Ishikawa (cell line): ENCODE measurements at regions not wholly inside any gene's neighbourhood (a gene's known extent, or its start where the extent isn't known, plus 50 kb on each side); places are given as distances from the start of the nearest gene placed in this dataset.

Source experiments
- CEBPB ChIP-seq: IDR thresholded peaks from 2 replicates; pipeline ENCODE4 v1.6.1; 2012
- CREB1 ChIP-seq: IDR thresholded peaks from 2 replicates; pipeline ENCODE4 v1.6.1; 2012; ENCODE audit warnings: low read depth
- EGR1 ChIP-seq: IDR thresholded peaks from 2 replicates; pipeline ENCODE4 v1.6.1; 2012
- EP300 ChIP-seq: IDR thresholded peaks from 2 replicates; pipeline ENCODE4 v1.6.1; 2012; ENCODE audit warnings: borderline replicate concordance
- FOXM1 ChIP-seq: IDR thresholded peaks from 2 replicates; pipeline ENCODE4 v1.6.1; 2012; ENCODE audit warnings: low read depth, borderline replicate concordance
- NFIC ChIP-seq: IDR thresholded peaks from 2 replicates; pipeline ENCODE4 v1.6.1; 2012
- RAD21 ChIP-seq: IDR thresholded peaks from 2 replicates; pipeline ENCODE4 v1.6.1; 2012; ENCODE audit warnings: low read depth
- TAF1 ChIP-seq: IDR thresholded peaks from 2 replicates; pipeline ENCODE4 v1.6.1; 2012; ENCODE audit warnings: low read depth, mild to moderate bottlenecking
- TCF12 ChIP-seq: IDR thresholded peaks from 2 replicates; pipeline ENCODE4 v1.6.1; 2012; ENCODE audit warnings: low read depth
- TEAD4 ChIP-seq: IDR thresholded peaks from 2 replicates; pipeline ENCODE4 v1.6.1; 2012
- YY1 ChIP-seq: IDR thresholded peaks from 2 replicates; pipeline ENCODE4 v1.6.1; 2012; ENCODE audit warnings: low read depth
- ZBTB7A ChIP-seq: IDR thresholded peaks from 2 replicates; pipeline ENCODE4 v1.6.1; 2012; ENCODE audit warnings: low read depth
- TF ChIP-seq, protein P1 (sequence below): IDR thresholded peaks from 2 replicates; pipeline ENCODE4 v1.6.1; 2012; ENCODE audit warnings: low read depth, mild to moderate bottlenecking
- TF ChIP-seq, protein P2 (sequence below): IDR thresholded peaks from 2 replicates; pipeline ENCODE4 v1.6.1; 2012
- TF ChIP-seq, protein P3 (sequence below): IDR thresholded peaks from 2 replicates; pipeline ENCODE4 v1.6.1; 2012

DNA sequence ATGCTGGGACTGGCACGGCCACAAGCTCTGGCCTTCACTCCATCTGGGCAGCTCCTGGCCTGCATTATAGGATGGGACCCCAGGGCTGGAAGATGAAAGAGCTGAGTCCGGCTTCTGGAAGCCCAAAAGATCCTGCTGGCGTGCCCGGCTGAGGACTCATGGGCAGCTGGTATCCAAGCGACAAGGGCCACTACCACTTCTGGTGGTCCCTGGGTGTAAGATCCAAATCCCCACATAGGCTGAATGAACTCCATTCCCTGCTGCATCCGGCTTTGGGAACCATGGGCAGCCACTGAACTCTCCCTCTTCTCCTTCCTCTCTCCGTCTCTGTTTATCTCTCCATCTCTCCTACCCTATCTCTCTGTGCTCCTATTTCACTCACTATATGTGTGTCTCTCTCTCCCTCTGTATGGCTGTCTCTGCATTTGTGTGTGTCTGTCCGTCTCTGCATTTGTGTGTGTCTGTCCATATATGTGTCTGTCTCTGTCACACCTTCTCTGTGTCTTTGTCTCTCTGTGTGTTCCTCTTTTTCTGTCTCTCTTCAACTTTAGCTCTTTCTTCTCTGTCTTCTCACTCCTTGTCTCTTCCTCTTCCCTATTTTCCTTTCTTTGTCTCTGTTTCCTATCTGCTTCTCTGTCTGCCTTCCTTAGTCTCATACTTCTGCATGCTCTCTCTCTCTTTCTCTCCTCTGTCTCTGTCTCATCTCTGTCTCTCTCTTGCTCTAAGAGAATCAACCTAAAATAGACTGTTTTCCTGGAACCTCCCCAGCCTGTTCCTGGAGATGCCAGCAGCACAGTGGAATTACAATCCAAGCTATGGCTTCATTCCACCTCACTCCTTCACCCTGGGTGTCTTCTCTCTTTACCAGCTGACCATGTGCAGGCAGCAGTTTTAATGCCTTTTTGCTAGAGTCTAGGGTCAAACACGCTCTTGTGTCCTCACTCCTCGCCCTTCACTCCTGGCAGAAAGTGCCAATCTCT, 60.4 kb upstream of the IRX6 start:
- TF ChIP-seq, protein P1, sequence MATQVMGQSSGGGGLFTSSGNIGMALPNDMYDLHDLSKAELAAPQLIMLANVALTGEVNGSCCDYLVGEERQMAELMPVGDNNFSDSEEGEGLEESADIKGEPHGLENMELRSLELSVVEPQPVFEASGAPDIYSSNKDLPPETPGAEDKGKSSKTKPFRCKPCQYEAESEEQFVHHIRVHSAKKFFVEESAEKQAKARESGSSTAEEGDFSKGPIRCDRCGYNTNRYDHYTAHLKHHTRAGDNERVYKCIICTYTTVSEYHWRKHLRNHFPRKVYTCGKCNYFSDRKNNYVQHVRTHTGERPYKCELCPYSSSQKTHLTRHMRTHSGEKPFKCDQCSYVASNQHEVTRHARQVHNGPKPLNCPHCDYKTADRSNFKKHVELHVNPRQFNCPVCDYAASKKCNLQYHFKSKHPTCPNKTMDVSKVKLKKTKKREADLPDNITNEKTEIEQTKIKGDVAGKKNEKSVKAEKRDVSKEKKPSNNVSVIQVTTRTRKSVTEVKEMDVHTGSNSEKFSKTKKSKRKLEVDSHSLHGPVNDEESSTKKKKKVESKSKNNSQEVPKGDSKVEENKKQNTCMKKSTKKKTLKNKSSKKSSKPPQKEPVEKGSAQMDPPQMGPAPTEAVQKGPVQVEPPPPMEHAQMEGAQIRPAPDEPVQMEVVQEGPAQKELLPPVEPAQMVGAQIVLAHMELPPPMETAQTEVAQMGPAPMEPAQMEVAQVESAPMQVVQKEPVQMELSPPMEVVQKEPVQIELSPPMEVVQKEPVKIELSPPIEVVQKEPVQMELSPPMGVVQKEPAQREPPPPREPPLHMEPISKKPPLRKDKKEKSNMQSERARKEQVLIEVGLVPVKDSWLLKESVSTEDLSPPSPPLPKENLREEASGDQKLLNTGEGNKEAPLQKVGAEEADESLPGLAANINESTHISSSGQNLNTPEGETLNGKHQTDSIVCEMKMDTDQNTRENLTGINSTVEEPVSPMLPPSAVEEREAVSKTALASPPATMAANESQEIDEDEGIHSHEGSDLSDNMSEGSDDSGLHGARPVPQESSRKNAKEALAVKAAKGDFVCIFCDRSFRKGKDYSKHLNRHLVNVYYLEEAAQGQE, result no peak
- no peak for TF ChIP-seq CREB1
- no peak for TF ChIP-seq RAD21
- no peak for TF ChIP-seq CEBPB
- no peak for TF ChIP-seq EP300
- TF ChIP-seq NFIC, result no peak
- no peak for TF ChIP-seq TCF12
- no peak for TF ChIP-seq TEAD4
- TF ChIP-seq TAF1, result no peak
- TF ChIP-seq, protein P2, sequence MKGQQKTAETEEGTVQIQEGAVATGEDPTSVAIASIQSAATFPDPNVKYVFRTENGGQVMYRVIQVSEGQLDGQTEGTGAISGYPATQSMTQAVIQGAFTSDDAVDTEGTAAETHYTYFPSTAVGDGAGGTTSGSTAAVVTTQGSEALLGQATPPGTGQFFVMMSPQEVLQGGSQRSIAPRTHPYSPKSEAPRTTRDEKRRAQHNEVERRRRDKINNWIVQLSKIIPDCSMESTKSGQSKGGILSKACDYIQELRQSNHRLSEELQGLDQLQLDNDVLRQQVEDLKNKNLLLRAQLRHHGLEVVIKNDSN, result no peak
- TF ChIP-seq, protein P3, sequence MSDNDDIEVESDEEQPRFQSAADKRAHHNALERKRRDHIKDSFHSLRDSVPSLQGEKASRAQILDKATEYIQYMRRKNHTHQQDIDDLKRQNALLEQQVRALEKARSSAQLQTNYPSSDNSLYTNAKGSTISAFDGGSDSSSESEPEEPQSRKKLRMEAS, result no peak
- no peak for TF ChIP-seq EGR1
- TF ChIP-seq ZBTB7A, result no peak
- TF ChIP-seq YY1, result no peak
- no peak for TF ChIP-seq FOXM1

DNA sequence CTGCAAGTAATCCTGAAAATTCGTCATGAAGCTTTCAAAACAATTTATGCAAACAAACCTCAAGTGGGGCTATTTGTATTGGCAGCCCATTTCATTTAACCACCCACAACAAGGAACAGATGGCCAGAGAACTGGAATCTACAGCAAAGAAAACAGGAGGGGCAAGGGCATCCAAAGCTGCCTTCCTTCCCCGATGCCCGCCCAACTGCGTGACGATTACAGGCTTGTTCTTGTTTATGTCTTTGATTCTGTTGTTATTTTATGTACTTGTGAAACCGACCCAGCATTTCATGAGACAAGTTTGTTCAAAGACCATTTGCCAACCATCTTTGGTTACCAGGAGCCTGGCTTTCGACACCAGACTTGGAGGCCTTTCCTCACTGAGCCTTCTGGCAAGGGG, 59.1 kb upstream of the IRX6 start:
- TF ChIP-seq TEAD4 (no peak), NFIC (no peak), CEBPB (no peak), CREB1 (no peak)
- TF ChIP-seq, protein P1, result no peak

DNA sequence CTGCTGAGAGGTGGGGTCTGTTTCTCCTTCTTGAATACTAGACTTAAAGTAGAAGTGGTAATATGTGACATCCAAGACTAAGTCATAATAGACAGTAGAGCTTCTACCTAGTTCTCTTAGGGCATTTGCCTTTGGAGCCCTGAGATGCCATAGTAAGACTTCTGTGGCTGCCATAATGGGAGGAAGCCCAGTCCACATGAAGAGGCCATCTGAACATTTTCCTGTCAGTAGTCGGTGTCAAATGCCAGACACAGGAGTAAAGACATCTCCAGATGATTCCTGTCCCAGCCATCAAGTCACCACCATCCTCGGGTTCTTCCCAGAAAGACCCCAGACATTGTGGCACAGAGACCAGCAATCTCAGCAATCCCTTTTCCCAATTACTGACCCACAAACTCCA, 58.1 kb upstream of the IRX6 start:
- TF ChIP-seq TEAD4, result no peak
- no peak for TF ChIP-seq FOXM1
- TF ChIP-seq RAD21, result no peak
- TF ChIP-seq EP300, result no peak
- TF ChIP-seq NFIC, result no peak
- TF ChIP-seq CEBPB, result no peak
- no peak for TF ChIP-seq TAF1

DNA sequence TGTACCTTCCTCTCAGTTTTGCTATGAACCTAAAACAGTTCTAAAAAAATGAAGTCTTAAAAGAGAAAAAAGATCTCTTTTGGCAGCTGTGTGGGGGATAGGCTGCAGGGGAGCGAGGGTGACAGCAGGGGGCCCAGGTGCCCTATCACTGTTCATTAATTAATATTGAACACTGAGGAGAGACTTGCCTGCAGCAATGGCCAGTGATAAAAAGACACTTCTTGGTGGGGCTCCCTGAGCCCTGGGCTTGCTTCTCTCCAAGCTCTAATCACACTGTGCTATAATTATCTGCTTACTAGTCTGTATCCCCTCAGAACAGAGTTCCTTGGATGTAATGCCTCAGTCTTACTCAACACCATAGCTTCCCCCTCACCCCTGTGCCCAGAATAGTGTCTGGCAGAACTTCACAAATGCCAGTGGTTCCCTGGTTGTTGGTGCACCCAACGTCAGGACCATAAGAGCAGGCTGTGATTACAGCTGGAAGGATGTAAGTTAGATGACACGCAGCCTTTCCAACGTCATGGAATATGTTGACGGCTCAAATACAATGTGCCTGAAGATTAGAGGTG, 52.0 kb upstream of the IRX6 start:
- TF ChIP-seq, protein P1, result no peak
- no peak for TF ChIP-seq EGR1
- TF ChIP-seq TEAD4, result no peak

DNA sequence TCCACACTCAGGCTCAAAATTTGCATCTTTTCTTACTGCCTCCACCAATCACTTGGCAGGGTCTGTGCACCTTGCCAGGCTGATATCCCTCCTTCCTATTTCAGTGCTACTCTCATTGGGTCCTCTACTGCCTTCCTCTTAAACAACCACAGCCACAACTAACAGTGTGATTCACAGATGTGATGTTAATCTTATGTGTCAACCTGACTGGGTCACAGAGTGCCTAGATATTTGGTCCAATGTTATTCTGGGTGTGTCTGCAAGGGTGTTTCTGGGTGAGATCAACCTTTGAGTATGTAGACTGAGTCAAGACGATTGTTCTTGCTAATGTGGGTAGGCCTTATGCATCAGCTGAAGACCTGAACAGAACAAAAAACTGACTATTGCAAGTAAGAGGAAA, 51.3 kb upstream of the IRX6 start:
- TF ChIP-seq TEAD4, result no peak
- no peak for TF ChIP-seq NFIC
- no peak for TF ChIP-seq TCF12
- no peak for TF ChIP-seq RAD21
- TF ChIP-seq, protein P1, result no peak
- no peak for TF ChIP-seq EP300
- TF ChIP-seq CREB1, result no peak
- TF ChIP-seq, protein P2, result no peak
- TF ChIP-seq FOXM1, result no peak
- TF ChIP-seq, protein P3, result no peak
- no peak for TF ChIP-seq ZBTB7A
